GM12878 (cell line): ENCODE measurements at regions not wholly inside any gene's neighbourhood (a gene's known extent, or its start where the extent isn't known, plus 50 kb on each side); places are given as distances from the start of the nearest gene placed in this dataset.

Source experiments
- ATAC-seq: fragments of 200-7000 bp; cut with Tn5 transposase; 3 replicates; pipeline ENCODE4 v1.9.1; 2020; ENCODE audit warnings: mild to moderate bottlenecking, moderate library complexity
- BruUV-seq: library from RNA; stranded (reverse); fragments of 400-500 nt; replicated peaks from 2 replicates; lab custom pipeline; 2021; lab: Mats Ljungman, UMichigan
- CTCF ChIA-PET: fragments of 300-600 bp; sonication (Branson Sonifier 250); formaldehyde crosslinking; extraction: SDS; loops from one replicate; lab custom pipeline; 2021; ENCODE audit warnings: inconsistent platforms; lab: Yijun Ruan, JAX
- POLR2A ChIA-PET: fragments of 350-600 bp; formaldehyde crosslinking; extraction: SDS; loops from one replicate; lab custom pipeline; 2021; ENCODE audit warnings: inconsistent platforms; lab: Charles Lee
- RAD21 ChIA-PET: fragments of 300-600 bp; sonication (Branson Sonifier 250); formaldehyde crosslinking; loops from one replicate; lab custom pipeline; 2023; ENCODE audit warnings: antibody characterized with exemption; ENCODE audit not compliant: unreplicated experiment; lab: Charles Lee
- SMC1A ChIA-PET: fragments of 300-600 bp; sonication (Branson Sonifier 250); formaldehyde crosslinking; loops from one replicate; lab custom pipeline; 2023; ENCODE audit not compliant: unreplicated experiment, uncharacterized antibody; lab: Charles Lee
- DNase-seq: peaks from one replicate; pipeline ENCODE4 v3.0.0-alpha.2; 2011; ENCODE audit warnings: low read depth, low spot score
- FAIRE-seq: peaks from 3 replicates; lab custom pipeline; 2011; peaks lifted over from hg19 to GRCh38; lab: Jason Lieb, UNC
- H2AFZ ChIP-seq: 2 replicates; pipeline ENCODE4 v1.6.0; 2011; ENCODE audit warnings: low read depth, low read length, control low read depth; ENCODE audit not compliant: control insufficient read depth
- H3K27ac ChIP-seq: 2 replicates; pipeline ENCODE4 v1.5.1; 2011; ENCODE audit warnings: control low read depth; ENCODE audit not compliant: control insufficient read depth, insufficient read depth
- H3K27me3 ChIP-seq, 2 experiments: replicated peaks in 1 of 2; 2 replicates each; pipeline versions ENCODE4 v1.6.0 to v1.6.1; 2011; ENCODE audit warnings: low read length in 1 of 2; ENCODE audit not compliant: control insufficient read depth in 2 of 2, insufficient read depth in 2 of 2
- H3K36me3 ChIP-seq, 2 experiments: 2 replicates each; pipeline ENCODE4 v1.5.1; 2011; ENCODE audit warnings: low read length in 1 of 2; ENCODE audit not compliant: control insufficient read depth in 2 of 2, insufficient read depth in 2 of 2
- H3K4me1 ChIP-seq: 2 replicates; pipeline ENCODE4 v1.6.1; 2011; ENCODE audit warnings: mild to moderate bottlenecking, low read length, moderate library complexity, mixed read lengths; ENCODE audit not compliant: control insufficient read depth, insufficient read depth
- H3K4me2 ChIP-seq: 2 replicates; pipeline ENCODE4 v1.6.0; 2011; ENCODE audit warnings: control low read depth; ENCODE audit not compliant: control insufficient read depth, insufficient read depth
- H3K4me3 ChIP-seq: fragments of 200-600 bp; sonication (generic); 2 replicates; pipeline ENCODE4 v1.5.1; 2016
- H3K79me2 ChIP-seq: 2 replicates; pipeline ENCODE4 v1.6.0; 2011; ENCODE audit warnings: low read length; ENCODE audit not compliant: control insufficient read depth, insufficient read depth
- H3K9ac ChIP-seq: 2 replicates; pipeline ENCODE4 v1.8.0; 2011; ENCODE audit warnings: low read length, control low read depth, mixed read lengths; ENCODE audit not compliant: control insufficient read depth, insufficient read depth
- H3K9me3 ChIP-seq: replicated peaks from 3 replicates; pipeline ENCODE4 v1.5.1; 2011; ENCODE audit warnings: mild to moderate bottlenecking, low read length; ENCODE audit not compliant: control insufficient read depth, insufficient read depth
- H4K20me1 ChIP-seq: 2 replicates; pipeline ENCODE4 v1.6.0; 2011; ENCODE audit not compliant: control insufficient read depth, insufficient read depth
- BCL11A ChIP-seq: IDR thresholded peaks from 2 replicates; pipeline ENCODE4 v1.6.1; 2011; ENCODE audit warnings: low read depth, low read length
- EGR1 ChIP-seq, 2 experiments: IDR thresholded peaks; 1 replicate in 1 of 2; 2 replicates in 1 of 2; pipeline ENCODE4 v1.6.1; 2011 to 2012; ENCODE audit warnings: low read depth in 2 of 2, low read length in 2 of 2, borderline replicate concordance in 1 of 2, mild to moderate bottlenecking in 1 of 2, moderate library complexity in 1 of 2
- PAX8 ChIP-seq: fragments of 450-650 bp; IDR thresholded peaks from 2 replicates; pipeline ENCODE4 v1.6.1; 2017; ENCODE audit warnings: mild to moderate bottlenecking, moderate library complexity
- POLR2AphosphoS5 ChIP-seq: IDR thresholded peaks from 2 replicates; pipeline ENCODE4 v1.6.1; 2011; ENCODE audit warnings: mild to moderate bottlenecking, low read length, inconsistent platforms
- RAD21 ChIP-seq: IDR thresholded peaks from 2 replicates; pipeline ENCODE4 v1.6.1; 2011; ENCODE audit warnings: mild to moderate bottlenecking, low read depth, low read length, moderate library complexity; ENCODE audit not compliant: insufficient read depth
- RAD51 ChIP-seq: fragments of 450-650 bp; IDR thresholded peaks from 2 replicates; pipeline ENCODE4 v1.6.1; 2016; ENCODE audit warnings: moderate library complexity, mild to moderate bottlenecking, inconsistent platforms
- RBBP5 ChIP-seq: fragments of 200-600 bp; sonication (generic); conservative IDR thresholded peaks from 2 replicates; pipeline ENCODE4 v1.6.1; 2016
- SIN3A ChIP-seq: IDR thresholded peaks from 2 replicates; pipeline ENCODE4 v1.6.1; 2012; ENCODE audit warnings: low read depth, low read length, improper control_type of control experiment
- SREBF1 ChIP-seq: IDR thresholded peaks from 2 replicates; pipeline ENCODE4 v1.6.1; 2012; ENCODE audit warnings: mild to moderate bottlenecking, low read length
- TCF12 ChIP-seq: IDR thresholded peaks from 2 replicates; pipeline ENCODE4 v1.6.1; 2011; ENCODE audit warnings: low read depth, mild to moderate bottlenecking, low read length
- WGBS: methylation state at CpG from one replicate; pipeline ENCODE4 v1.1.6; 2016; ENCODE audit warnings: low lambda C conversion rate; ENCODE audit not compliant: insufficient replicate concordance, insufficient coverage; ENCODE audit errors: missing lambda C conversion rate; 5-methylcytosine and 5-hydroxymethylcytosine counted together
- in situ Hi-C: fragments of 300-500 bp; cut with MboI; formaldehyde crosslinking; loops from 9 replicates; pipeline ENCODE4 v1.14.3; 2018; ENCODE audit warnings: mixed read lengths
- intact Hi-C: fragments of 100-400 bp; cut with micrococcal nuclease; formaldehyde crosslinking; loops from one replicate; pipeline ENCODE4 v1.14.2; 2022; ENCODE audit not compliant: unreplicated experiment

DNA sequence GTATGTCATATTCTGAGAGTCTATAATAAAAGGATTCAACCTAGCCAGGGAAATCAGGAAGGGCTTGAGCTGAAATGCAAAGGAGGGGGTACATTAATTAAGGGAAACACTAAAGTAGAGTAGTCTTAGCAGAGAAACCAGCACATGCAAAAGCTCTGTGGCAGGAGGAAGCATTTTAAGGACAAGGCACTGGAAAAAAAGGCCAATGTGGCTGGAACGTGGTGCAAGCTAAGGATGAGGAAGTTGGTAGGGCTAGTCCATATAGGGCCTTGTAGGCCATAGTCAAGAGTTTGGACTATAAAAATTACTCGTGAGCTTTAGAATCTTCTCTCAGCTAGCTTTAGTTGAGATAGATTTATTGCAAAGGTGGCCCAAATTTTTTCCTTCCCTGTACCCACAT is 75.2 kb upstream of the TOP1 start:
- intact Hi-C loops (no loop called here), in situ Hi-C loops (no loop called here)
- no peak for TF ChIP-seq RBBP5
- TF ChIP-seq SIN3A, result no peak
- TF ChIP-seq SREBF1, result no peak
- no peak for TF ChIP-seq PAX8
- TF ChIP-seq RAD51, result no peak
- no peak for TF ChIP-seq POLR2AphosphoS5
- TF ChIP-seq BCL11A, result no peak
- no peak for TF ChIP-seq TCF12
- no peak for TF ChIP-seq RAD21
- TF ChIP-seq EGR1 (IDR thresholded peaks at IDR 0.05; ENCODE audit: borderline replicate concordance in 1 of 2, low read depth in 2 of 2, low read length in 2 of 2), result no peak
- Histone ChIP-seq H3K4me2 (no peak overlapping the region), H3K36me3 (no peaks in the 10 kb centered on the region), H3K27me3 (no peaks in the 10 kb centered on the region; a peak in 1 of 4 replicates), H3K27ac (no peak overlapping the region), H3K9ac (no peak overlapping the region), H3K4me3 (no peak overlapping the region), H4K20me1 (no peaks in the 10 kb centered on the region; the same call in 1 of the 2 replicates), H3K4me1 (peaks cover 3% of the 10 kb centered on the region; the same call in 1 of the 2 replicates), H2AFZ (no peak overlapping the region), H3K9me3 (no peaks in the 10 kb centered on the region; the same call in 2 of the 3 replicates), H3K79me2 (no peaks in the 10 kb centered on the region)
- SMC1A ChIA-PET, result interaction anchor here (1.0 to 1.2 kb wide), 2 partner anchors 10 kb away, joined by 3 to 4 read pairs; no protein-coding TSS in a partner anchor
- BruUV-seq, result no TSS peak
- DNase-seq, result no peak
- POLR2A ChIA-PET, result interaction anchor here (0.6 kb wide), 2 partner anchors 291 to 971 kb away, joined by 3 to 4 read pairs; no protein-coding TSS in a partner anchor
- RAD21 ChIA-PET, result no interaction called here
- no peak for FAIRE-seq
- no peak for ATAC-seq
- 40% methylated on average over 2 of the region's 2 CpGs for WGBS
- CTCF ChIA-PET, result interaction anchor here (0.7 to 3.0 kb wide), 6 partner anchors 9 to 219 kb away, joined by 3 to 15 read pairs (median 4); no protein-coding TSS in a partner anchor
